ENCODE measurements at regions not wholly inside any gene's neighbourhood (a gene's known extent, or its start where the extent isn't known, plus 50 kb on each side); places are given as distances from the start of the nearest gene placed in this dataset.

DNA sequence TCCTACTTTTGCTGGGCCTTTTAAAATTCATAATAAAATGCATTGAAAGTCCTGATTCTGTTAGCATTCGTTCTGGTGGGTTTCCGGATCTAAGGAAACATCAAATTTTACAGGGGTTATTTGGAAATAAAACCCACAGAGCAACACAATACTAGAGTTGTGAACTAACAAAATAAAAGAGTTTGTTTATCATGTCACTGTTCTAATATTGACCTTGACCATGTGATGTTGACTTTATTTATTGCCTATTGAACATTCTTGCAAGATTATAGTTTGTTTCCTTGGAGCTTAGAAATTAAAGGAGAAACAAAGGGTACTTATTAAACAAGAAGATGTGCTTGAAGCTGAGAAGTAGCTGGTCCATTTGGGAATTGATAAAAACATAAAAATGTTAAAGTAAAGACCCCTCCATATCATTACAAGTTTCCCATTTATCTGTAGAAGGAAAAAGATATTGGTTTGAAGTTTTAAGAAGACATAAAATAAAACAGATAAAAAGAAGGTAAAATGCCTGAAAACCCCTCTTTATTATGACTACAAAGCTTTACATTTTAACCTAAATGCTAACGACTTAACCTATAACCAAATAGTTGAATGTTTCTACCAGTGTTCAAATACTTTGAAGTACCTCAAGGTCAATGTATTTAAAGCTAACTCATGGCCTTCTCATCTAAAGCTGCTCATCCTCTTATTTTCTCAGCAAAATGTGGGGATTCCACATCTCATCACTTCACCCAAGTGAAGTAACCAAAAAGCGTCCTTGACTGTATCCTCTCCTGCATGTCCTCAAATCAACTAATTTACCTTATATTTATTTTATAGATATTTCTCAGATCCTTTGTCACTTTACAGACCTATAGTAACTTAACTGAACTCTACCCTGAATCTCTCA, 179.6 kb downstream of the GASK1B start:
- ChIA-PET POLR2A (no interaction called here), CTCF (interaction anchor here (0.8 to 1.1 kb wide), 5 partner anchors 12 to 262 kb away, joined by 3 to 9 read pairs (median 3); no protein-coding TSS in a partner anchor)
- peak in 1 of 3 donors; percentile 14 for DNase-seq
- Histone ChIP-seq H3K27ac (ENCODE audit: insufficient read depth in 1 of 2, low read depth in 1 of 2, low read length in 2 of 2, poor library complexity in 1 of 2, severe bottlenecking in 2 of 2) (no peak overlapping the region), H3K36me3 (ENCODE audit: control insufficient read depth in 4 of 4, insufficient read depth in 4 of 4, low read length in 3 of 4) (no peaks in the 10 kb centered on the region), H3K9me3 (ENCODE audit: control extremely low read depth in 1 of 5, control insufficient read depth in 4 of 5, insufficient read depth in 2 of 5, low read depth in 1 of 5, low read length in 4 of 5) (no peaks in the 10 kb centered on the region), H3K4me3 (ENCODE audit: control insufficient read depth in 1 of 7, extremely low read depth in 1 of 7, insufficient read depth in 4 of 7, low read depth in 2 of 7, low read length in 6 of 7) (no peak overlapping the region), H3K4me1 (ENCODE audit: control extremely low read depth in 1 of 4, control insufficient read depth in 4 of 4, insufficient read depth in 4 of 4, low read length in 3 of 4) (peaks cover 0 to 25% (median 10%) of the 10 kb centered on the region in 4 experiments), H3K27me3 (replicated peaks in 2 of 5; ENCODE audit: control insufficient read depth in 4 of 5, insufficient read depth in 5 of 5, low read length in 4 of 5) (no peaks in the 10 kb centered on the region)
- WGBS (ENCODE audit: insufficient coverage): 90% methylated on average over 2 of the region's 4 CpGs

- CTCF ChIA-PET: no interaction called here
- Histone ChIP-seq H3K4me3 (ENCODE audit: control insufficient read depth in 1 of 7, extremely low read depth in 1 of 7, insufficient read depth in 4 of 7, low read depth in 2 of 7, low read length in 6 of 7) (peak overlapping the region in 6 of 7 experiments; percentile 55 to 80 (median 66)), H3K27ac (ENCODE audit: insufficient read depth in 1 of 2, low read depth in 1 of 2, low read length in 2 of 2, poor library complexity in 1 of 2, severe bottlenecking in 2 of 2) (peak overlapping the region; percentile 78 to 83), H3K4me1 (ENCODE audit: control extremely low read depth in 1 of 4, control insufficient read depth in 4 of 4, insufficient read depth in 4 of 4, low read length in 3 of 4) (peaks cover 0 to 25% (median 10%) of the 10 kb centered on the region in 4 experiments), H3K36me3 (ENCODE audit: control insufficient read depth in 4 of 4, insufficient read depth in 4 of 4, low read length in 3 of 4) (no peaks in the 10 kb centered on the region), H3K27me3 (replicated peaks in 2 of 5; ENCODE audit: control insufficient read depth in 4 of 5, insufficient read depth in 5 of 5, low read length in 4 of 5) (no peaks in the 10 kb centered on the region), H3K9me3 (ENCODE audit: control extremely low read depth in 1 of 5, control insufficient read depth in 4 of 5, insufficient read depth in 2 of 5, low read depth in 1 of 5, low read length in 4 of 5) (no peaks in the 10 kb centered on the region)
- POLR2A ChIA-PET: no interaction called here
- peak; percentile 84 to 95 (median 92) for DNase-seq
- WGBS (ENCODE audit: insufficient coverage): 0% methylated on average over 2 of the region's 6 CpGs
These were observed 180.7 kb downstream of the GASK1B start for GRCh38 chr4:157992038-157992705.

DNA sequence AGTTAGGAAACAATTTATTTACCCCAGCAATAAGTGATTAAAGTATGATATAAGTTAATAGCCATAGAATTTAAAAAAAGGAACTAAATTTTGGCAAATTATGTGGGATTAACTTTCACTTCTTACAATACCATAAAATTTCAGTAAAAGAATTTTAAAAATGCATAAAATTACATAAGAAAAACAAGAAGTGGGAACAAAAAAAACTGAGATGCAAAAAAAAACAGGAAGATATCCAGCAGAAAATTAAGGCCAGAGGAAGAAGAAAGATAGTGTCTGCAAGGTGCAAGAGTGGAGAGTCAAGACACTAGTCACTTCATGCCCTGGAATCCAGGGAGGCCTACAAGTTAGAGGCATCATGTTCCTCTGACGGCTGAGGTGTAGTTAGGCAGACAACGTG, 184.2 kb downstream of the GASK1B start:
- no peaks in the 10 kb centered on the region for H3K36me3 ChIP-seq (ENCODE audit: control insufficient read depth in 4 of 4, insufficient read depth in 4 of 4, low read length in 3 of 4)
- ChIA-PET CTCF (interaction anchor here (2.9 kb wide), 1 partner anchor 183 kb away, joined by 15 read pairs; the partner anchor contains the start of gene GASK1B), POLR2A (no interaction called here)
- peaks cover 0 to 22% (median 10%) of the 10 kb centered on the region in 4 experiments for H3K4me1 ChIP-seq (ENCODE audit: control extremely low read depth in 1 of 4, control insufficient read depth in 4 of 4, insufficient read depth in 4 of 4, low read length in 3 of 4)
- H3K9me3 ChIP-seq (ENCODE audit: control extremely low read depth in 1 of 5, control insufficient read depth in 4 of 5, insufficient read depth in 2 of 5, low read depth in 1 of 5, low read length in 4 of 5): no peaks in the 10 kb centered on the region
- H3K27ac ChIP-seq (ENCODE audit: insufficient read depth in 1 of 2, low read depth in 1 of 2, low read length in 2 of 2, poor library complexity in 1 of 2, severe bottlenecking in 2 of 2): no peak overlapping the region
- H3K4me3 ChIP-seq (ENCODE audit: control insufficient read depth in 1 of 7, extremely low read depth in 1 of 7, insufficient read depth in 4 of 7, low read depth in 2 of 7, low read length in 6 of 7): no peak overlapping the region
- DNase-seq: no peak
- H3K27me3 ChIP-seq (replicated peaks in 2 of 5; ENCODE audit: control insufficient read depth in 4 of 5, insufficient read depth in 5 of 5, low read length in 4 of 5): no peaks in the 10 kb centered on the region
- 87% methylated on average over 2 of the region's 2 CpGs for WGBS (ENCODE audit: insufficient coverage)

- POLR2A ChIA-PET: no interaction called here
- H3K27ac ChIP-seq (ENCODE audit: insufficient read depth in 1 of 2, low read depth in 1 of 2, low read length in 2 of 2, poor library complexity in 1 of 2, severe bottlenecking in 2 of 2): no peak overlapping the region
- H3K9me3 ChIP-seq (ENCODE audit: control extremely low read depth in 1 of 5, control insufficient read depth in 4 of 5, insufficient read depth in 2 of 5, low read depth in 1 of 5, low read length in 4 of 5): no peaks in the 10 kb centered on the region
- no peaks in the 10 kb centered on the region for H3K36me3 ChIP-seq (ENCODE audit: control insufficient read depth in 4 of 4, insufficient read depth in 4 of 4, low read length in 3 of 4)
- no peaks in the 10 kb centered on the region for H3K27me3 ChIP-seq (replicated peaks in 2 of 5; ENCODE audit: control insufficient read depth in 4 of 5, insufficient read depth in 5 of 5, low read length in 4 of 5)
- CTCF ChIA-PET: no interaction called here
- H3K4me1 ChIP-seq (ENCODE audit: control extremely low read depth in 1 of 4, control insufficient read depth in 4 of 4, insufficient read depth in 4 of 4, low read length in 3 of 4): peaks cover 0 to 11% (median 5%) of the 10 kb centered on the region in 4 experiments
- H3K4me3 ChIP-seq (ENCODE audit: control insufficient read depth in 1 of 7, extremely low read depth in 1 of 7, insufficient read depth in 4 of 7, low read depth in 2 of 7, low read length in 6 of 7): no peak overlapping the region
- DNase-seq: no peak
- WGBS (ENCODE audit: insufficient coverage): 0% methylated on average over 1 of the region's 4 CpGs
These were observed 188.4 kb downstream of the GASK1B start for GRCh38 chr4:157984285-157984911.

GRCh38 chr4:157983300-157983699, 189.5 kb downstream of the GASK1B start:
- DNase-seq: no peak
- POLR2A ChIA-PET: no interaction called here
- Histone ChIP-seq H3K27ac (ENCODE audit: insufficient read depth in 1 of 2, low read depth in 1 of 2, low read length in 2 of 2, poor library complexity in 1 of 2, severe bottlenecking in 2 of 2) (no peak overlapping the region), H3K4me3 (ENCODE audit: control insufficient read depth in 1 of 7, extremely low read depth in 1 of 7, insufficient read depth in 4 of 7, low read depth in 2 of 7, low read length in 6 of 7) (no peak overlapping the region), H3K9me3 (ENCODE audit: control extremely low read depth in 1 of 5, control insufficient read depth in 4 of 5, insufficient read depth in 2 of 5, low read depth in 1 of 5, low read length in 4 of 5) (no peaks in the 10 kb centered on the region), H3K27me3 (replicated peaks in 2 of 5; ENCODE audit: control insufficient read depth in 4 of 5, insufficient read depth in 5 of 5, low read length in 4 of 5) (no peaks in the 10 kb centered on the region), H3K4me1 (ENCODE audit: control extremely low read depth in 1 of 4, control insufficient read depth in 4 of 4, insufficient read depth in 4 of 4, low read length in 3 of 4) (peaks cover 0 to 8% (median 3%) of the 10 kb centered on the region in 4 experiments), H3K36me3 (ENCODE audit: control insufficient read depth in 4 of 4, insufficient read depth in 4 of 4, low read length in 3 of 4) (no peaks in the 10 kb centered on the region)
- WGBS (ENCODE audit: insufficient coverage): 64% methylated on average over 6 of the region's 6 CpGs
- CTCF ChIA-PET: no interaction called here

- no peaks in the 10 kb centered on the region for H3K36me3 ChIP-seq (ENCODE audit: control insufficient read depth in 4 of 4, insufficient read depth in 4 of 4, low read length in 3 of 4)
- H3K4me1 ChIP-seq (ENCODE audit: control extremely low read depth in 1 of 4, control insufficient read depth in 4 of 4, insufficient read depth in 4 of 4, low read length in 3 of 4): peaks cover 0 to 5% (median 2%) of the 10 kb centered on the region in 4 experiments
- POLR2A ChIA-PET: no interaction called here
- H3K27ac ChIP-seq (ENCODE audit: insufficient read depth in 1 of 2, low read depth in 1 of 2, low read length in 2 of 2, poor library complexity in 1 of 2, severe bottlenecking in 2 of 2): no peak overlapping the region
- H3K27me3 ChIP-seq (replicated peaks in 2 of 5; ENCODE audit: control insufficient read depth in 4 of 5, insufficient read depth in 5 of 5, low read length in 4 of 5): no peaks in the 10 kb centered on the region
- CTCF ChIA-PET: interaction anchor here (0.7 to 0.9 kb wide), 2 partner anchors 195 to 1505 kb away, joined by 3 to 4 read pairs; no protein-coding TSS in a partner anchor
- no peaks in the 10 kb centered on the region for H3K9me3 ChIP-seq (ENCODE audit: control extremely low read depth in 1 of 5, control insufficient read depth in 4 of 5, insufficient read depth in 2 of 5, low read depth in 1 of 5, low read length in 4 of 5)
- no peak overlapping the region for H3K4me3 ChIP-seq (ENCODE audit: control insufficient read depth in 1 of 7, extremely low read depth in 1 of 7, insufficient read depth in 4 of 7, low read depth in 2 of 7, low read length in 6 of 7)
- DNase-seq: no peak
These were observed 192.7 kb downstream of the GASK1B start for GRCh38 chr4:157980158-157980557.

All from common myeloid progenitor, CD34-positive (primary cell).